ENCODE measurements at regions not wholly inside any gene's neighbourhood (a gene's known extent, or its start where the extent isn't known, plus 50 kb on each side); places are given as distances from the start of the nearest gene placed in this dataset.

DNA sequence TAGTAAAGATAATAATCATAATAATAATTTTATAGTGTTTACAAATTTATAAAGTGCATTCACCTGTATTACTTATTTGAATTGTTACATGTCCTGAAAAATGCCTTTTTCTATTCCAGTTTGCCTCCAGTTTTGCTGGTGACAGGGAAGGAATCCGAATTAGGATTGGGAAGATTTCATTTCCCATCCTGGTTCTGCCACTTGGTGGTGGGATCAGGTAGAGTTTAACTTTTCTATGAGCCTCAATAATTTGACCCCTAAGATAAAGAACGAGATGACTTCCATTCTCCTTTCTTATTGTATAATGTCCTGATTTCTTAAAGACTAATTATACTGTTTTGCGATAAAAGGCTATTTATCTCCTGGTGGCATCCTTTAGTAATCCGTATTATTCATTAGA lies 1090.9 kb downstream of the RAPGEF2 start:
- Mint-ChIP-seq H3K4me1 (ENCODE audit: low read depth) (no peaks in the 10 kb centered on the region), H3K36me3 (ENCODE audit: low read depth) (no peaks in the 10 kb centered on the region), H3K4me3 (no peak overlapping the region), H3K27ac (no peak overlapping the region), H3K27me3 (ENCODE audit: insufficient read depth) (no peaks in the 10 kb centered on the region), H3K9me3 (peaks cover 25% of the 10 kb centered on the region)
- no peak for DNase-seq
- TF ChIP-seq, protein P1, sequence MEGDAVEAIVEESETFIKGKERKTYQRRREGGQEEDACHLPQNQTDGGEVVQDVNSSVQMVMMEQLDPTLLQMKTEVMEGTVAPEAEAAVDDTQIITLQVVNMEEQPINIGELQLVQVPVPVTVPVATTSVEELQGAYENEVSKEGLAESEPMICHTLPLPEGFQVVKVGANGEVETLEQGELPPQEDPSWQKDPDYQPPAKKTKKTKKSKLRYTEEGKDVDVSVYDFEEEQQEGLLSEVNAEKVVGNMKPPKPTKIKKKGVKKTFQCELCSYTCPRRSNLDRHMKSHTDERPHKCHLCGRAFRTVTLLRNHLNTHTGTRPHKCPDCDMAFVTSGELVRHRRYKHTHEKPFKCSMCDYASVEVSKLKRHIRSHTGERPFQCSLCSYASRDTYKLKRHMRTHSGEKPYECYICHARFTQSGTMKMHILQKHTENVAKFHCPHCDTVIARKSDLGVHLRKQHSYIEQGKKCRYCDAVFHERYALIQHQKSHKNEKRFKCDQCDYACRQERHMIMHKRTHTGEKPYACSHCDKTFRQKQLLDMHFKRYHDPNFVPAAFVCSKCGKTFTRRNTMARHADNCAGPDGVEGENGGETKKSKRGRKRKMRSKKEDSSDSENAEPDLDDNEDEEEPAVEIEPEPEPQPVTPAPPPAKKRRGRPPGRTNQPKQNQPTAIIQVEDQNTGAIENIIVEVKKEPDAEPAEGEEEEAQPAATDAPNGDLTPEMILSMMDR (IDR thresholded peaks at IDR 0.05): no peak

DNA sequence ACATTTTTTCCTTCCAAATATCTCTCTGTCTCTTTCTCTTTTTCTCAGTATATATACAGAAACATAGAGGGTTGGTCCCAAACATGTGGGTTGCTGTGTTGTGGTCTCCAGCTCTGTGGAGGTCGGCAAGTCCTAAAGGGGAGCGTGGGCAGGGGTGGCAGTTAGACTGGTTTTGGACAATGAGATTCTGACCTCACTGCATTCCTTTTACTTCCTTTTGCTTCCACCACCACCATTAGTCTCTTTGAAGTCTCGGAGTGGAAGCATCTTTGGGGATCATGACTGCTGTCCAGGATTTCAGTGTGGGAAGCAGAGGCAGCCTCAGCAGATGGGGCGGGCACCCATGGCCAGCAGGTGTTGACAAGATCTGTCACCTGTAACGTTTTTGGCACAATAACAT lies 1091.8 kb downstream of the RAPGEF2 start:
- Mint-ChIP-seq H3K9me3 (peaks cover 34% of the 10 kb centered on the region), H3K27ac (no peak overlapping the region), H3K27me3 (ENCODE audit: insufficient read depth) (no peaks in the 10 kb centered on the region), H3K4me3 (no peak overlapping the region), H3K4me1 (ENCODE audit: low read depth) (no peaks in the 10 kb centered on the region), H3K36me3 (ENCODE audit: low read depth) (0 out of 2 replicates have a peak, but pooled peaks cover 2% of the 10 kb centered on the region)
- DNase-seq: no peak
- TF ChIP-seq, protein P1 (IDR thresholded peaks at IDR 0.05): no peak

DNA sequence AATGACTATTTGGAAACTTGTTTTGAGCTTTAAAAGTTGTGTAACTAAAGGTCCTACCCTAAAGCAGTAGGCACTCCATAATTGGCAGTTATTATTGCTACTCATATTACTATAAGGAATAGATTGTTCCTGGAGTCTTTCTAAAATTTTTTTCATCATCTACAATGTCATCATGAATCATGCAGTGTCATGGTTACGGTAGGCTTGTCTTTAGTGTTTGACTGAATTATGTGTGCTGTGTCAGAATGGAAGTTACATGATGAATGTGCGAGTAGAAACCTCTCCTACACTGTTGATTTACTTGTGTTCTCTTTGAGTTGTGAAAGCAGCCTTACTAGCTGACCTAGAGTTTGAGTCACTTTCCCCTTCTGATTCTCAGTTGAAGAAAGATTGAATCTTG lies 1099.9 kb downstream of the RAPGEF2 start:
- no peak overlapping the region for H3K4me3 Mint-ChIP-seq
- TF ChIP-seq, protein P1 (IDR thresholded peaks at IDR 0.05): no peak
- 0 out of 2 replicates have a peak, but pooled peaks cover 5% of the 10 kb centered on the region for H3K36me3 Mint-ChIP-seq (ENCODE audit: low read depth)
- no peaks in the 10 kb centered on the region for H3K27me3 Mint-ChIP-seq (ENCODE audit: insufficient read depth)
- H3K4me1 Mint-ChIP-seq (ENCODE audit: low read depth): no peaks in the 10 kb centered on the region
- no peak for DNase-seq
- H3K9me3 Mint-ChIP-seq: peaks cover 31% of the 10 kb centered on the region
- no peak overlapping the region for H3K27ac Mint-ChIP-seq

DNA sequence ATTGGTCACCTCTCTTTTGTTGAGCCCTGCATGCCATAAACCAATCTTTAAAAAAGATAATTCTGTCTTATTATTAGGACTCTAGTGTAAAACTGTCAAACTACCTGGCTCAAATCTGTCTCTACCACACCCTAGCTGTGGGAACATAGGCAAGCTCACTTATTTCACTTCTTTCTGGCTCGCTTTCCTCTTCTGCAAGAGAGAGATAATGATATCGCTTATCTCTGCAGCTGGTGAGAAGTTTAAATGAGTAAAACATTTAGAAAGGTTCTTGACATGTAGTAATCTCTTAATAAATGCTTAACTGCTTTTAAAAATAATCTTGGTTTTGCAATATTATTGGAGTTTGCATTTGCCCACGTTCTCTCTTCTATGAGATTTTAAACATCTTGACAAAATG lies 1109.2 kb downstream of the RAPGEF2 start:
- peaks cover 29% of the 10 kb centered on the region for H3K9me3 Mint-ChIP-seq
- TF ChIP-seq, protein P1 (IDR thresholded peaks at IDR 0.05): no peak
- no peak overlapping the region for H3K27ac Mint-ChIP-seq
- no peaks in the 10 kb centered on the region for H3K36me3 Mint-ChIP-seq (ENCODE audit: low read depth)
- H3K4me3 Mint-ChIP-seq: no peak overlapping the region
- no peak for DNase-seq
- no peaks in the 10 kb centered on the region for H3K4me1 Mint-ChIP-seq (ENCODE audit: low read depth)
- H3K27me3 Mint-ChIP-seq (ENCODE audit: insufficient read depth): no peaks in the 10 kb centered on the region

DNA sequence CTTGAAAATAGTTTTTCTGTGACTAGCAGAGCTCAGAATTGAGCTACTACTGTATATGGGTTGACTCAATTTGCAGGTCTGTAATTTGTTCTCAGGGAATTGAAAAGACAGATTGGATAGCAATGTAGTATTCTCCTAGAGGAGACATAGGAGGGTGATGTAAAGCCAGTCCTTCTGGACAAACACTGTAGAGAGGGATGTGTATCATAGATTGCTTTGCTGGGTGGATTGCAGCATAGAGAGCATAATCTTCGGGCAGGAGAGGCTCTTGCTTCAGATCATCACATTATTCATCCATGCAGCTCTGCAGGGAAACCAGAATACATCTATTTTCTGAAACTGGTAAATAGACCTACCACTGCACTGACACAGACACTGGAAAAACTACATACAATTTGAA lies 1110.5 kb downstream of the RAPGEF2 start:
- no peaks in the 10 kb centered on the region for H3K4me1 Mint-ChIP-seq (ENCODE audit: low read depth)
- H3K27me3 Mint-ChIP-seq (ENCODE audit: insufficient read depth): no peaks in the 10 kb centered on the region
- no peak overlapping the region for H3K27ac Mint-ChIP-seq
- DNase-seq: no peak
- H3K9me3 Mint-ChIP-seq: peaks cover 40% of the 10 kb centered on the region
- H3K36me3 Mint-ChIP-seq (ENCODE audit: low read depth): no peaks in the 10 kb centered on the region
- TF ChIP-seq, protein P1 (IDR thresholded peaks at IDR 0.05): no peak
- H3K4me3 Mint-ChIP-seq: no peak overlapping the region

DNA sequence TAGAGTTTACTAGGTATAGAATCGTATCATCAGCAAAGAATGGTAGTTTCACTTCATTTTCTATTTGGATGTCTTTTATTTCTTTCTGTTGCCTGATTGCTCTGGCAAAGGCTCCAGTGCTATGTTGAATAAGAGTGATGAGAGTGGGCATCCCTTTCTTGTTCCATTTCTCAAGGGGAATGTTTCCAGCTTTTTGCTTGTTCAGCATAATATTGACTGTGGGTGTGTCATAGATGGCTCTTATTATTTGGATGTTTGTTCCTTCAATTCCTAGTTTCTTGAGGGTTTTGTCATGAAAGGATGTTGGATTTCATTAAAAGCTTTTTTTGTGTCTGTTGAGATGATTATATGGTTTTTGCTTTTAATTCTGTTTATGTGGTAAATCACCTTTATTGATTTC lies 1114.5 kb downstream of the RAPGEF2 start:
- DNase-seq: no peak
- Mint-ChIP-seq H3K9me3 (peaks cover 54% of the 10 kb centered on the region), H3K27me3 (ENCODE audit: insufficient read depth) (no peaks in the 10 kb centered on the region), H3K4me1 (ENCODE audit: low read depth) (no peaks in the 10 kb centered on the region), H3K36me3 (ENCODE audit: low read depth) (no peaks in the 10 kb centered on the region; the same call in 1 of the 2 replicates), H3K4me3 (no peak overlapping the region), H3K27ac (no peak overlapping the region)
- TF ChIP-seq, protein P1 (IDR thresholded peaks at IDR 0.05): no peak
